ENCODE measurements at regions not wholly inside any gene's neighbourhood (a gene's known extent, or its start where the extent isn't known, plus 50 kb on each side); places are given as distances from the start of the nearest gene placed in this dataset.

DNA sequence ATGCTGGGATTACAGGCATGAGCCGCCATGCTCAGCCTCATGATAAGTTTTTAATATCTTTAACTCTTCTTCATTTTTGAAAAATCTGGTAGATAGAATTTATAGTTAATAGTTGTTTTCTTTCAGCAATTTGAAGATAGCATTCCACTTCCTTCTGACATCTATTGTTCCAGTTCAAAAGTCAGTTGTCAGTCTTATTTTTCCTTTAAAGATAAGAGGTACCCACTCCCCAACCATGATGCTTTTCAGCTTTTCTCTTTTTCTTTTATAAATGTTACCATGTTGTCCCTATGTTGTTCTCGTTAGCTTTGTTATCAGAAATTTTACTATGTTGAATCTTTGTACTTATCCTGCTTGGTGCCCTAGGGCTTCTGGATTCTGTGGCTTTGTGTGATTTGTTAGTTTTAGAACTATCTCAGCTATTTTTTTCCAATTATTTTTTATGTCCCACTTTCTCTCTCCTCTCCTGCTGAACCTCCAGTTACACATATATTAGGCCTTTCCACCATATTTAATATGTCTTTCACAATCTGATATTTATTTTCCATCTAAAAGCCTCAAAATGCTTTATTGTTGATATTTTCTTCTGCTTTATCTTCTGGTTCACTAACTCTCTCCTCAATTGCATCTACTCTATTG, 181.6 kb upstream of the FOXN3 start:
- TF ChIP-seq, protein P1, sequence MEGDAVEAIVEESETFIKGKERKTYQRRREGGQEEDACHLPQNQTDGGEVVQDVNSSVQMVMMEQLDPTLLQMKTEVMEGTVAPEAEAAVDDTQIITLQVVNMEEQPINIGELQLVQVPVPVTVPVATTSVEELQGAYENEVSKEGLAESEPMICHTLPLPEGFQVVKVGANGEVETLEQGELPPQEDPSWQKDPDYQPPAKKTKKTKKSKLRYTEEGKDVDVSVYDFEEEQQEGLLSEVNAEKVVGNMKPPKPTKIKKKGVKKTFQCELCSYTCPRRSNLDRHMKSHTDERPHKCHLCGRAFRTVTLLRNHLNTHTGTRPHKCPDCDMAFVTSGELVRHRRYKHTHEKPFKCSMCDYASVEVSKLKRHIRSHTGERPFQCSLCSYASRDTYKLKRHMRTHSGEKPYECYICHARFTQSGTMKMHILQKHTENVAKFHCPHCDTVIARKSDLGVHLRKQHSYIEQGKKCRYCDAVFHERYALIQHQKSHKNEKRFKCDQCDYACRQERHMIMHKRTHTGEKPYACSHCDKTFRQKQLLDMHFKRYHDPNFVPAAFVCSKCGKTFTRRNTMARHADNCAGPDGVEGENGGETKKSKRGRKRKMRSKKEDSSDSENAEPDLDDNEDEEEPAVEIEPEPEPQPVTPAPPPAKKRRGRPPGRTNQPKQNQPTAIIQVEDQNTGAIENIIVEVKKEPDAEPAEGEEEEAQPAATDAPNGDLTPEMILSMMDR (IDR thresholded peaks at IDR 0.05), result no peak
- TF ChIP-seq POLR2A (IDR thresholded peaks at IDR 0.05), result no peak

Measured in heart left ventricle (tissue), 13 donors.